A673 (cell line): ENCODE measurements at regions not wholly inside any gene's neighbourhood (a gene's known extent, or its start where the extent isn't known, plus 50 kb on each side); places are given as distances from the start of the nearest gene placed in this dataset.

Source experiments
- EZH2 ChIP-seq: fragments of 200-600 bp; sonication (generic); IDR thresholded peaks from 2 replicates; pipeline ENCODE4 v1.6.1; 2017; ENCODE audit warnings: borderline replicate concordance, low read depth, mild to moderate bottlenecking, mixed read lengths, antibody characterized with exemption, low read length; ENCODE audit not compliant: poor library complexity, severe bottlenecking
- TF ChIP-seq, protein P1 (sequence below): fragments of 300-800, 200-600 bp; sonication (generic); conservative IDR thresholded peaks from 2 replicates; pipeline ENCODE4 v1.5.1; 2017; ENCODE audit warnings: low read depth, mild to moderate bottlenecking, antibody characterized with exemption, low read length, moderate library complexity, mixed read lengths

DNA sequence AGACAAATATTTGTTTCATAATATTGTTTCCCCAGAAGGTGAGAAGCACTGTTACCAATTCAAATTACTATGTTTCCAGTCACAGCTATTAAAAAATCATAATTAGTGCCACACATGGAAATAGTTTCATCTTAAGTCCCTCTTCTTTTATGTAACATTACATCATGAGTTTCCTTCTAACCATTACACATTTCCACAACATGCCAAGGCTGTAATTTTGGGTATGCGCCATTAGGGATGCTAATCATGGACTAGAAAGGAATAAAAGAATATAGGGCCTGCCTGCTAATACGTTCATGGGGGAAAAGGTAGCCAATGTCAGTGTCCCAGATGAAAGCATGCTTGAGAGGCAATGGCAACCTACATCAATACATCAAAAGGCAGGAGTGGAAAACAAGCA, 142.5 kb upstream of the LPAR1 start:
- TF ChIP-seq, protein P1, sequence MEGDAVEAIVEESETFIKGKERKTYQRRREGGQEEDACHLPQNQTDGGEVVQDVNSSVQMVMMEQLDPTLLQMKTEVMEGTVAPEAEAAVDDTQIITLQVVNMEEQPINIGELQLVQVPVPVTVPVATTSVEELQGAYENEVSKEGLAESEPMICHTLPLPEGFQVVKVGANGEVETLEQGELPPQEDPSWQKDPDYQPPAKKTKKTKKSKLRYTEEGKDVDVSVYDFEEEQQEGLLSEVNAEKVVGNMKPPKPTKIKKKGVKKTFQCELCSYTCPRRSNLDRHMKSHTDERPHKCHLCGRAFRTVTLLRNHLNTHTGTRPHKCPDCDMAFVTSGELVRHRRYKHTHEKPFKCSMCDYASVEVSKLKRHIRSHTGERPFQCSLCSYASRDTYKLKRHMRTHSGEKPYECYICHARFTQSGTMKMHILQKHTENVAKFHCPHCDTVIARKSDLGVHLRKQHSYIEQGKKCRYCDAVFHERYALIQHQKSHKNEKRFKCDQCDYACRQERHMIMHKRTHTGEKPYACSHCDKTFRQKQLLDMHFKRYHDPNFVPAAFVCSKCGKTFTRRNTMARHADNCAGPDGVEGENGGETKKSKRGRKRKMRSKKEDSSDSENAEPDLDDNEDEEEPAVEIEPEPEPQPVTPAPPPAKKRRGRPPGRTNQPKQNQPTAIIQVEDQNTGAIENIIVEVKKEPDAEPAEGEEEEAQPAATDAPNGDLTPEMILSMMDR, result no peak
- no peak for TF ChIP-seq EZH2
